ENCODE measurements at regions not wholly inside any gene's neighbourhood (a gene's known extent, or its start where the extent isn't known, plus 50 kb on each side); places are given as distances from the start of the nearest gene placed in this dataset.
"Not testable (repeated sequence)": the region's sequence is repeated elsewhere in the genome, so short reads cannot be mapped to it uniquely, and the experiment has no call there.

GRCh38 chr9:118652258-118652657 is 717.0 kb downstream of the BRINP1 start:
- no peak for DNase-seq
- no peak for ATAC-seq (replicated peaks)
- peaks cover 0 to 1% of the 10 kb centered on the region in 2 donors for H3K9me3 Mint-ChIP-seq

GRCh38 chr9:118652912-118653311 is 716.3 kb downstream of the BRINP1 start:
- DNase-seq (no peak), ATAC-seq (replicated peaks) (no peak)
- H3K27me3 Mint-ChIP-seq: no peaks in the 10 kb centered on the region
- no peak overlapping the region for H3K27ac Mint-ChIP-seq
- no peaks in the 10 kb centered on the region for H3K4me1 Mint-ChIP-seq
- no peak overlapping the region for H3K4me3 Mint-ChIP-seq
- H3K9me3 Mint-ChIP-seq: peaks cover 0 to 1% of the 10 kb centered on the region in 2 donors
- no peaks in the 10 kb centered on the region for H3K36me3 Mint-ChIP-seq

More at GRCh38 chr9:118652258-118652657, 717.0 kb downstream of the BRINP1 start:
- Mint-ChIP-seq H3K36me3 (no peaks in the 10 kb centered on the region), H3K27me3 (no peaks in the 10 kb centered on the region), H3K4me1 (no peaks in the 10 kb centered on the region), H3K4me3 (no peak overlapping the region), H3K27ac (no peak overlapping the region)

- H3K27ac Mint-ChIP-seq: no peak overlapping the region
Observed at GRCh38 chr9:118659011-118659410, 710.2 kb downstream of the BRINP1 start.

GRCh38 chr9:118665226-118665919 is 703.9 kb downstream of the BRINP1 start:
- ATAC-seq (replicated peaks) (no peak), DNase-seq (no peak)
- H3K9me3 Mint-ChIP-seq: no peaks in the 10 kb centered on the region
- no peak overlapping the region for H3K27ac Mint-ChIP-seq
- H3K4me1 Mint-ChIP-seq: no peaks in the 10 kb centered on the region
- no peaks in the 10 kb centered on the region for H3K27me3 Mint-ChIP-seq
- H3K36me3 Mint-ChIP-seq: no peaks in the 10 kb centered on the region
- H3K4me3 Mint-ChIP-seq: no peak overlapping the region

More at GRCh38 chr9:118659011-118659410, 710.2 kb downstream of the BRINP1 start:
- ATAC-seq (replicated peaks) (no peak), DNase-seq (no peak)
- Mint-ChIP-seq H3K4me3 (no peak overlapping the region), H3K27me3 (no peaks in the 10 kb centered on the region), H3K36me3 (no peaks in the 10 kb centered on the region), H3K4me1 (no peaks in the 10 kb centered on the region), H3K9me3 (peaks cover 0 to 4% of the 10 kb centered on the region in 2 donors)

GRCh38 chr9:118670011-118670953 is 699.0 kb downstream of the BRINP1 start:
- DNase-seq (no peak), ATAC-seq (replicated peaks) (no peak)
- Mint-ChIP-seq H3K27ac (no peak overlapping the region), H3K9me3 (no peaks in the 10 kb centered on the region), H3K4me1 (no peaks in the 10 kb centered on the region), H3K27me3 (no peaks in the 10 kb centered on the region), H3K4me3 (no peak overlapping the region), H3K36me3 (no peaks in the 10 kb centered on the region)

GRCh38 chr9:118674942-118675341 is 694.3 kb downstream of the BRINP1 start:
- Mint-ChIP-seq H3K27ac (no peak overlapping the region), H3K27me3 (no peaks in the 10 kb centered on the region), H3K9me3 (no peaks in the 10 kb centered on the region), H3K4me1 (no peaks in the 10 kb centered on the region), H3K4me3 (no peak overlapping the region), H3K36me3 (no peaks in the 10 kb centered on the region)
- no peak for ATAC-seq (replicated peaks)
- DNase-seq: no peak

GRCh38 chr9:118677936-118678653 is 691.1 kb downstream of the BRINP1 start:
- H3K27ac Mint-ChIP-seq; H3K4me1 Mint-ChIP-seq; H3K27me3 Mint-ChIP-seq; DNase-seq; ATAC-seq (replicated peaks); H3K9me3 Mint-ChIP-seq; H3K36me3 Mint-ChIP-seq; H3K4me3 Mint-ChIP-seq: not testable (repeated sequence)

GRCh38 chr9:118686959-118687358 is 682.3 kb downstream of the BRINP1 start:
- Mint-ChIP-seq H3K27ac (no peak overlapping the region), H3K27me3 (peaks cover 0 to 4% of the 10 kb centered on the region in 2 donors), H3K36me3 (no peaks in the 10 kb centered on the region), H3K9me3 (peaks cover 0 to 4% of the 10 kb centered on the region in 2 donors), H3K4me3 (no peak overlapping the region), H3K4me1 (no peaks in the 10 kb centered on the region)
- DNase-seq (no peak), ATAC-seq (replicated peaks) (no peak)

- no peak for DNase-seq
- ATAC-seq (replicated peaks): no peak
- H3K27me3 Mint-ChIP-seq: no peaks in the 10 kb centered on the region
- H3K9me3 Mint-ChIP-seq: no peaks in the 10 kb centered on the region
- no peak overlapping the region for H3K4me3 Mint-ChIP-seq
- no peak overlapping the region for H3K27ac Mint-ChIP-seq
- H3K36me3 Mint-ChIP-seq: no peaks in the 10 kb centered on the region
- no peaks in the 10 kb centered on the region for H3K4me1 Mint-ChIP-seq
Observed at GRCh38 chr9:118689280-118689679, 680.0 kb downstream of the BRINP1 start.

- Mint-ChIP-seq H3K4me1 (no peaks in the 10 kb centered on the region), H3K27me3 (no peaks in the 10 kb centered on the region), H3K27ac (no peak overlapping the region), H3K9me3 (no peaks in the 10 kb centered on the region), H3K36me3 (no peaks in the 10 kb centered on the region), H3K4me3 (no peak overlapping the region)
- no peak for DNase-seq
- ATAC-seq (replicated peaks): no peak
Observed at GRCh38 chr9:118692613-118693012, 676.6 kb downstream of the BRINP1 start.

GRCh38 chr9:118693645-118694044 is 675.6 kb downstream of the BRINP1 start:
- H3K36me3 Mint-ChIP-seq: no peaks in the 10 kb centered on the region
- H3K27ac Mint-ChIP-seq: no peak overlapping the region
- DNase-seq: no peak
- ATAC-seq (replicated peaks): no peak
- H3K4me3 Mint-ChIP-seq: no peak overlapping the region
- no peaks in the 10 kb centered on the region for H3K4me1 Mint-ChIP-seq
- H3K27me3 Mint-ChIP-seq: no peaks in the 10 kb centered on the region
- H3K9me3 Mint-ChIP-seq: no peaks in the 10 kb centered on the region

GRCh38 chr9:118695249-118695648 is 674.0 kb downstream of the BRINP1 start:
- DNase-seq; H3K4me1 Mint-ChIP-seq; H3K9me3 Mint-ChIP-seq; H3K4me3 Mint-ChIP-seq; H3K36me3 Mint-ChIP-seq; ATAC-seq (replicated peaks); H3K27me3 Mint-ChIP-seq; H3K27ac Mint-ChIP-seq: not testable (repeated sequence)

GRCh38 chr9:118701985-118702384 is 667.2 kb downstream of the BRINP1 start:
- ATAC-seq (replicated peaks): no peak
- H3K4me1 Mint-ChIP-seq: no peaks in the 10 kb centered on the region
- no peak overlapping the region for H3K4me3 Mint-ChIP-seq
- H3K27ac Mint-ChIP-seq: no peak overlapping the region
- no peaks in the 10 kb centered on the region for H3K27me3 Mint-ChIP-seq
- H3K36me3 Mint-ChIP-seq: no peaks in the 10 kb centered on the region
- H3K9me3 Mint-ChIP-seq: peaks cover 0 to 2% of the 10 kb centered on the region in 2 donors
- no peak for DNase-seq

GRCh38 chr9:118711843-118712242 is 657.4 kb downstream of the BRINP1 start:
- no peak overlapping the region for H3K4me3 Mint-ChIP-seq
- peaks cover 0 to 4% of the 10 kb centered on the region in 2 donors for H3K9me3 Mint-ChIP-seq
- H3K27me3 Mint-ChIP-seq: peaks cover 0 to 6% of the 10 kb centered on the region in 2 donors
- DNase-seq (no peak), ATAC-seq (replicated peaks) (no peak)
- H3K4me1 Mint-ChIP-seq: no peaks in the 10 kb centered on the region
- H3K36me3 Mint-ChIP-seq: no peaks in the 10 kb centered on the region
- H3K27ac Mint-ChIP-seq: no peak overlapping the region
